ENCODE measurements at regions not wholly inside any gene's neighbourhood (a gene's known extent, or its start where the extent isn't known, plus 50 kb on each side); places are given as distances from the start of the nearest gene placed in this dataset.
"Not testable (repeated sequence)": the region's sequence is repeated elsewhere in the genome, so short reads cannot be mapped to it uniquely, and the experiment has no call there.

DNA sequence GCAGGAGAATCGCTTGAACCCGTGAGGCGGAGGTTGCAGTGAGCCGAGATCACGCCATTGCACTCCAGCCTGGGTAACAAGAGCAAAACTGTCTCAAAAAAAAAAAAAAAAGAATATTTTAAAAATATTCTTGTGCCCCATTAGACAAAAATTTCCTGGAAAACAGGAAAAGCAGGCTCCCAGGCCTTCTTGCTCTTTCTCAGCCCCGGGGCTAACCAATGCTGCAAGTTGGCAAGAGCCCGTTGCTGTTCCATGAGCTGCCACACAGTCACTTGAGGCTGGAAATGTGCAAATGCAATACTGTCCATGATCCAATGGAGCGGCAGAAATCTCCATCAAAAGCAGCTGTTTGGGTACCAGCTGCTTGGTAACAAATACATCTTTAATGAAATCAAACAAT, 994.7 kb downstream of the VRK1 start:
- DNase-seq (ENCODE audit: low spot score), result no peak

GRCh38 chr14:97796511-97796910, 999.3 kb downstream of the VRK1 start:
- DNase-seq (ENCODE audit: low spot score), result no peak

DNA sequence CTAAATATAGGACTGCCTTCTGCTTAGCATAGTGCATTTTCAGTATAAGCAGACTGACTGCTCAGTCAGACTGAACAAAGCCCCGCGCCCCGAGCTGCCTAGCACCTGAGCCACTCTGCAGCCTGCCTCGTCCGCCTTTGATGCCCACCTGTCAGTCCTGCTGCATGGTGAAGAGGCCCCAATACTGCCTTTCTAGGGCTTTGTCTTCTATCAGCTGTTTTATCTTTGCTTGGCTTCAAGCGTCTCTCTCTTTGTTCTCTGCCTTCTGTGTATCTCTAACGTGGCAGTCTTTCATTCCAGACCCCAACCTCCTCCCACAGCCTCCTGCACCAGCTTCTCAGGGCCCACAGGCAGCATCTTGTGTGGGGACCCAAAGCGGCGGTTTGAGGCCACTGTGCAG, 1001.0 kb downstream of the VRK1 start:
- DNase-seq (ENCODE audit: low spot score), result no peak

- no peak for DNase-seq (ENCODE audit: low spot score)
Observed at GRCh38 chr14:97802430-97803373, 1005.5 kb downstream of the VRK1 start.

GRCh38 chr14:97804056-97804455, 1006.9 kb downstream of the VRK1 start:
- DNase-seq (ENCODE audit: low spot score), result no peak

DNA sequence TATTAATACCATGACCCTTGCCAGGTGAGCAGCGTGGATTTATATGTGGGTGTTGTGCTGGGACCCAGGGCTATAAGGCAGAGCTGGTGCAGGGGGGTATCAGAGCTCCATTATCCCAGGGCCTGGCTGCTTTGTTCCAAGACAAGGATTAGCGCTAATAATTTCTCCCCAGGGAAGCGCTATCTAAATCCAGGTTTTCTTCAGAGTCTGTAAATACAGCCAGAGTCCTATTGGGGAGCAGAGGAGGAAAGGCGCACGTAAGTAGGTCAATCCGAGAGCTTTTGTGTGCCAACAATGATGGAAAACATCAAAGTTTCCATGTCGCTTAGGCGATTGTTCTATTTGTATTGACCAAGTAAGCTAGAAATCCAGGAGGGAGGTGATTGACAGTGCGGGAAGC, 1009.7 kb downstream of the VRK1 start:
- no peak for DNase-seq (ENCODE audit: low spot score)

- DNase-seq (ENCODE audit: low spot score), result not testable (repeated sequence)
Observed at GRCh38 chr14:97808541-97808940, 1011.4 kb downstream of the VRK1 start.

- no peak for DNase-seq (ENCODE audit: low spot score)
Observed at GRCh38 chr14:97813556-97813955, 1016.4 kb downstream of the VRK1 start.

- no peak for DNase-seq (ENCODE audit: low spot score)
Observed at GRCh38 chr14:97820781-97821180, 1023.6 kb downstream of the VRK1 start.

- no peak for DNase-seq (ENCODE audit: low spot score)
Observed at GRCh38 chr14:97824218-97824617, 1027.0 kb downstream of the VRK1 start.

DNA sequence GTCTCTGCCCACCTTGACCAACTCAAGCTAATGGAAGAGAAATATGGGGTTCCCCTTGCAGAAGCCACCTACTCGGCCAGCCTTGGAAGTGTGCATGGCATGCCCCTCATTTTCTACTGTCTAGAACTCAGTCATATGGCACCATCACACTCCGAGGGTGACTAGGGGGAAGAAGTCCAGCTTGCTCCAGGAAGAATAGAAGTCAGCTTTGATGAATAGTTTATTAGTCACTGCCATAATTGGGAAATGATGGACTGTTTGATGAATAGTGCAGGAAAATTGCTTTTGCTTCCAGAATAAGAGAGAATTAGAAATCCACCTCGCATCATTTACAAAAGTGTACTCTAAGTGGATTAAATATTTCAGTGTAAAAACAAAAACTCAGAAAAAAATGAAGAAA, 1030.6 kb downstream of the VRK1 start:
- DNase-seq (ENCODE audit: low spot score), result no peak

GRCh38 chr14:97832776-97833175, 1035.6 kb downstream of the VRK1 start:
- DNase-seq (ENCODE audit: low spot score), result no peak

DNA sequence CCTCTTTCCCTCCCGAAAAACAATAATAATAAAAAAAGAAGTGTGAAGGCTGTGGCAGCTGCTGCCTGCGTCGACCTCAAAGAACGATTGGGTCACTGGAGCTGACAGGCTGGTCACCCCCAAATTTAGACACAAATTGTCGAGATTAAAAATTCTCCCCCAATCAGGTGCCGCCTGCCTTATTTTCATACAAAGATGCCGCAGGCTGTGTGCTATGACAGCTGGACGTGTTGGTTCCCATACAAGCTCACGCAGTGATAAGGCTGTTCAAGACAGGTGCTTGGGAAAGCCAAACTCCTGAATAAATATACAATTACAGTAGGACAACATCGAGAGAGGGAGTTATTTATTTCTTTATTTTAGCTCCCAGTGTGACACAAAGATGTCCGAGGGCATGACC, 1041.8 kb downstream of the VRK1 start:
- DNase-seq (ENCODE audit: low spot score), result no peak

DNA sequence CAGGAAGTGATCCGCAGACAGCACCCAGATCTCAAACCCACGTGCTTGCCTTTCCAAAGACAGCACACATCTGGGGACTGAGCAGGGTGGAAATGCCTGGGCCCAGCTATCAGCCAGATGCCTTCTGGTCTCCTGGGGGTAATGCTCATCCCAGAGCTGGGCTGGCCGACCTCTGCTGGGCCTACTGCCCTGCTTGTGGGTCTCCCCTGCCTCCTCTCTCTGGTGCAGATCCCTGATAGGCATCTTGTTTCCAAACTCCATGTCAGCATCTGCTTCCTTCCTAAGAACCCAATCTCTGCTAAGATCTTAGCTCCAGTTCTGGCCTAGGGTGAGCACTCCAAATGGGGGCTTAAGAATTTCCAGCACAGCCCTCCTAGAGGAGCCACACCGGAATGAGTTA, 1043.0 kb downstream of the VRK1 start:
- DNase-seq (ENCODE audit: low spot score), result no peak

GRCh38 chr14:97841762-97842161, 1044.6 kb downstream of the VRK1 start:
- DNase-seq (ENCODE audit: low spot score), result no peak

GRCh38 chr14:97843066-97843465, 1045.9 kb downstream of the VRK1 start:
- DNase-seq (ENCODE audit: low spot score), result no peak

DNA sequence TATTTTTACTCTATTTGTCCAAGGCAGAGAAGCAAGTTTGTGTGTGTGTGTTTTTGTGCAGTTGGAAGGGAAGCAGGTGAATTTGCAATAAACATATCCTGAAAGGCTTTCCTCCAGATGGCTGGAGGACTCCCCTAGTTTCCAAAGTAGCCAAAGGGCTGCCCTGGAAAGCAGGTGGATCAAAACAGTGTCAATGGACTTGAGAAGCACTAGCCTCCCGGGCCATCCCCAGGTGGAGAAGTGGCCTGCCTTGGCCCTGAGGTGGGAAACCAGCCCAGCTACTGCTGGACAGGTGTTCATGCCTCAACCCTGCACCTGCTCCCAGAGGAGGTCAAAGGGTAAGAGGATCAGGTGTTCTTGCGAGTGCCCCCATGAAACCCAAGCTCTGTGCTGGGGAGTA, 1046.9 kb downstream of the VRK1 start:
- DNase-seq (ENCODE audit: low spot score), result no peak

GRCh38 chr14:97846156-97846555, 1049.0 kb downstream of the VRK1 start:
- no peak for DNase-seq (ENCODE audit: low spot score)

- DNase-seq (ENCODE audit: low spot score), result no peak
Observed at GRCh38 chr14:97848317-97848980, 1051.3 kb downstream of the VRK1 start.

DNA sequence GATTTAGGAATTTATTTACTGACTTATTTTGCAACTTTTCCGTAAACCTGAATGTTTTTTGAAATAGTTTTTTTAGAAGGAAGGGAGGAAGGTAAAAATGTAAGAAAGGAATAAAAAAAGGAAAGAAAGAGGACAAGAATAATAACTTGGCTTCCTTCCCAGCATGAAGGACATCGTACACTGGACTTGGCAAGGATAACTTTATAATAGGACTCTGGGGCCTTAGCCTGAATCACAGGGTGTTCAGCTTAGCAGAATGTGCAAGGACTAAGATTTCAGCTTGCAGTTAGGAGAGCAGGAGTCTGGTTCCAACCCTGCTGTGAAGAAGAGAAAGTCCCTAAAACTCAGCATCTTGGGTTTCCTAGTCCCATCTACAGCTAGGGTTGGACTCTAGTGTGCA, 1053.3 kb downstream of the VRK1 start:
- DNase-seq (ENCODE audit: low spot score), result no peak

GRCh38 chr14:97850886-97851285, 1053.7 kb downstream of the VRK1 start:
- no peak for DNase-seq (ENCODE audit: low spot score)

DNA sequence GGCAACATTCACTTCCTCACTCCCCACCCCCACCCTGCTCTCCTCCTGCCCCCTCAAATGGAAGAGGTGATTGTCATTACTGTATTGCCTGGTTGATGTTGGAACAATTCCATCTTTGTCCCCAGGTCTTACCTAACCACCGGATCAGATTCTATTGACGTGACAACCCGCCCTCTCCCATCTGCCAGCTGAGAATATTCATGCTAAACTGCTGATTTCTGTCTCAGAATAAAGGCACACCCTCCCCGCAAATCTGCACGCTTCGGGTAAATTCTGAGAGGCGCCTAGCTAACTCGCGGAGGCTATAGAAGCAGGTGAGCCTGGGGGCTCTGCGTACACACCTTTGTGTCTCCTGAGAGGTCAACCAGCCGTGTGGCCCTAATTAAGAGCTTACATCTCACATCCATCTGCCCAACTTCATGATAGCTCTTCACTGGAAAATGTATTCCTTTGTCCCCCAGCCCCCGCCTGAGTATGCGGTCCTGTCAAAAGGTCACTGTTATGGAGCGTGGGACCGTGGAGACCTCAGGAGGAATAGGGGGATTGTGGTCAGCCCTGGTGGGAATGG, 1054.3 kb downstream of the VRK1 start:
- no peak for DNase-seq (ENCODE audit: low spot score)

GRCh38 chr14:97854918-97855317, 1057.7 kb downstream of the VRK1 start:
- no peak for DNase-seq (ENCODE audit: low spot score)
